ENCODE measurements at regions not wholly inside any gene's neighbourhood (a gene's known extent, or its start where the extent isn't known, plus 50 kb on each side); places are given as distances from the start of the nearest gene placed in this dataset.

DNA sequence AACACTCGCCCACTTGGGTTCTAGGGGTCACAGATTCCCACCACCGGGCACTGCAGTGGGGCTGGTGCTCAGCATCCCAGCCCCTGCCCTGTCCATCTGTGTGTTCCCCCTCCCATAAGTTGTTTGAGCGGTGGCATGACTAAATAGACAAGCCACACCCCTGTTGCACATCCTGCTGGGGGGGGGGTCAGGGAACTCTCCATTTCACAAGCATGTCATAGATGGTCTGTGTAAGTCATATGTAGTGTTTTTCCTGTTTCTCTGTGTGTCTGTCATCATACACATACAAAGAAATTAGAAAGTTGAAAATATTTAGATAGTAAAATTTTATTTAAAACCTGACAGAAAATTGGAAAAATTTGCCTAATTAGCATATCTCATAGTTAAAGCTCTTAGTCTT is 270.2 kb downstream of the IPO8 start:
- TF ChIP-seq CTCF (IDR thresholded peaks at IDR 0.05; ENCODE audit: insufficient read depth, low read length, severe bottlenecking) = no peak
- no peaks in the 10 kb centered on the region for H3K27me3 ChIP-seq (ENCODE audit: control insufficient read depth, insufficient read depth, low read length)
- H3K36me3 ChIP-seq (ENCODE audit: control insufficient read depth, insufficient read depth, low read length) = no peaks in the 10 kb centered on the region
- H3K4me3 ChIP-seq (ENCODE audit: low read depth, low read length) = no peak overlapping the region
- DNase-seq (ENCODE audit: low read depth) (no peak), FAIRE-seq (no peak)

- Histone ChIP-seq H3K36me3 (ENCODE audit: control insufficient read depth, insufficient read depth, low read length) (no peaks in the 10 kb centered on the region), H3K4me3 (ENCODE audit: low read depth, low read length) (no peak overlapping the region), H3K27me3 (ENCODE audit: control insufficient read depth, insufficient read depth, low read length) (no peaks in the 10 kb centered on the region)
- no peak for FAIRE-seq
- TF ChIP-seq CTCF (IDR thresholded peaks at IDR 0.05; ENCODE audit: insufficient read depth, low read length, severe bottlenecking) = no peak
- DNase-seq (ENCODE audit: low read depth) = no peak
Observed at GRCh38 chr12:30423330-30423729, 272.3 kb downstream of the IPO8 start.

DNA sequence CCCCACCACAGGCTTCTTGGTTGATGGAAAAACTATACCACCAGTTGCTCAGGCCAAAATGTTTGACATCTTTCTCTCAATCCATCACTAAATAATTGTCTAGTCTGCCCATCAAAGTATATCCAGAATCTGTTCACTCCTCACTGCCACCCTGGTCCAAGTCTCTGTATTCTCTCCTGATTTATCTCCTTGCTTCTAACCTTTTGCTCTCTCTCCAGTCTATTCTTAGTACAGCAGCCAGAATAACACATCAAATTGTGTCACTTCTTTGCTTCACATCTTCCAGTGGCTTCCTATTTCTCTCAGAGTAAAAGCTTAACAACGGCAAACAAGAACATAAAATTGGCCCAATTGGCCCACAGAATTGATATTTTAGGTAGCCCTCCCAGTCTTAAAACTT is 272.8 kb downstream of the IPO8 start:
- Histone ChIP-seq H3K36me3 (ENCODE audit: control insufficient read depth, insufficient read depth, low read length) (no peaks in the 10 kb centered on the region), H3K27me3 (ENCODE audit: control insufficient read depth, insufficient read depth, low read length) (no peaks in the 10 kb centered on the region), H3K4me3 (ENCODE audit: low read depth, low read length) (no peak overlapping the region)
- DNase-seq (ENCODE audit: low read depth) = no peak
- no peak for TF ChIP-seq CTCF (IDR thresholded peaks at IDR 0.05; ENCODE audit: insufficient read depth, low read length, severe bottlenecking)
- no peak for FAIRE-seq

GRCh38 chr12:30420561-30420960 is 275.1 kb downstream of the IPO8 start:
- FAIRE-seq (no peak), DNase-seq (ENCODE audit: low read depth) (peak; percentile 65)
- no peaks in the 10 kb centered on the region for H3K36me3 ChIP-seq (ENCODE audit: control insufficient read depth, insufficient read depth, low read length)
- H3K27me3 ChIP-seq (ENCODE audit: control insufficient read depth, insufficient read depth, low read length) = no peaks in the 10 kb centered on the region
- no peak for TF ChIP-seq CTCF (IDR thresholded peaks at IDR 0.05; ENCODE audit: insufficient read depth, low read length, severe bottlenecking)
- H3K4me3 ChIP-seq (ENCODE audit: low read depth, low read length) = no peak overlapping the region

GRCh38 chr12:30417697-30418231 is 277.9 kb downstream of the IPO8 start:
- FAIRE-seq = peak; percentile 95

More at GRCh38 chr12:30417697-30418231, 277.9 kb downstream of the IPO8 start:
- TF ChIP-seq CTCF (IDR thresholded peaks at IDR 0.05; ENCODE audit: insufficient read depth, low read length, severe bottlenecking) = no peak
- DNase-seq (ENCODE audit: low read depth) = peak; percentile 100
- no peak overlapping the region for H3K4me3 ChIP-seq (ENCODE audit: low read depth, low read length)
- no peaks in the 10 kb centered on the region for H3K27me3 ChIP-seq (ENCODE audit: control insufficient read depth, insufficient read depth, low read length)
- no peaks in the 10 kb centered on the region for H3K36me3 ChIP-seq (ENCODE audit: control insufficient read depth, insufficient read depth, low read length)
